Tibial nerve (tissue), 4 donors: ENCODE measurements at regions not wholly inside any gene's neighbourhood (a gene's known extent, or its start where the extent isn't known, plus 50 kb on each side); places are given as distances from the start of the nearest gene placed in this dataset.

Experiments used
- CTCF ChIP-seq, 5 experiments: fragments of 200-600 bp in 3 of 5; fragments of 450-650 bp in 2 of 5; sonication (generic) in 3 of 5; IDR thresholded peaks; one replicate each; pipeline ENCODE4 v1.5.1; 2016 to 2019; ENCODE audit warnings: antibody characterized with exemption in 5 of 5, mild to moderate bottlenecking in 3 of 5, moderate library complexity in 2 of 5
- EP300 ChIP-seq, 2 donors: sonication (generic); formaldehyde crosslinking; IDR thresholded peaks; one replicate each; pipeline ENCODE4 v1.6.1; 2017; ENCODE audit warnings: antibody characterized with exemption in 2 of 2, mild to moderate bottlenecking in 1 of 2
- POLR2A ChIP-seq, 2 donors: fragments of 450-650 bp; IDR thresholded peaks; one replicate each; pipeline ENCODE4 v1.6.1; 2017; ENCODE audit warnings: antibody characterized with exemption in 2 of 2, mild to moderate bottlenecking in 2 of 2, moderate library complexity in 2 of 2

GRCh38 chr18:44117821-44118220, 562.9 kb upstream of the SETBP1 start:
- no peak for TF ChIP-seq CTCF (IDR thresholded peaks at IDR 0.05)
- TF ChIP-seq POLR2A (IDR thresholded peaks at IDR 0.05) = no peak
- TF ChIP-seq EP300 (IDR thresholded peaks at IDR 0.05) = no peak
